Tibial artery (tissue), 4 donors: ENCODE measurements at regions not wholly inside any gene's neighbourhood (a gene's known extent, or its start where the extent isn't known, plus 50 kb on each side); places are given as distances from the start of the nearest gene placed in this dataset.

Experiments
- DNase-seq, 2 donors: peaks; one replicate each; pipeline ENCODE4 v3.0.0-alpha.2; 2019
- H3K27ac ChIP-seq, 2 donors: fragments of 200-600 bp; sonication (generic) in 1 of 2; 1 replicate in 1 of 2; 2 replicates in 1 of 2; pipeline ENCODE4 v1.5.1; 2018 to 2019; ENCODE audit warnings: mild to moderate bottlenecking in 1 of 2
- H3K27me3 ChIP-seq, 2 donors: fragments of 200-600 bp; sonication (generic) in 1 of 2; one replicate each; pipeline versions ENCODE4 v1.5.1 to v1.6.0; 2016 to 2019
- H3K36me3 ChIP-seq, 3 donors: fragments of 200-600 bp; sonication (generic) in 2 of 3; one replicate each; pipeline ENCODE4 v1.5.1; 2016 to 2019; ENCODE audit warnings: mild to moderate bottlenecking in 2 of 3
- H3K4me1 ChIP-seq, 4 donors: fragments of 200-600 bp; sonication (generic) in 2 of 4; 1 replicate in 3 of 4; 2 replicates in 1 of 4; pipeline ENCODE4 v1.5.1; 2016 to 2019
- H3K4me3 ChIP-seq, 2 donors: fragments of 200-600 bp; sonication (generic) in 1 of 2; 1 replicate in 1 of 2; 2 replicates in 1 of 2; pipeline ENCODE4 v1.5.1; 2018 to 2019; ENCODE audit warnings: mild to moderate bottlenecking in 2 of 2
- H3K9me3 ChIP-seq, 3 donors: fragments of 200-600 bp; sonication (generic) in 1 of 3; one replicate each; pipeline ENCODE4 v1.5.1; 2016 to 2019
- CTCF ChIP-seq, 2 experiments: fragments of 200-600 bp in 1 of 2; fragments of 450-650 bp in 1 of 2; IDR thresholded peaks; one replicate each; pipeline ENCODE4 v1.5.1; 2017 to 2019; ENCODE audit warnings: antibody characterized with exemption in 2 of 2, mild to moderate bottlenecking in 1 of 2, moderate library complexity in 1 of 2
- intact Hi-C: fragments of 100-400 bp; cut with DNase I; formaldehyde crosslinking; loops from one replicate; pipeline ENCODE4 v1.15.0; 2023; ENCODE audit warnings: low total_unique reads

DNA sequence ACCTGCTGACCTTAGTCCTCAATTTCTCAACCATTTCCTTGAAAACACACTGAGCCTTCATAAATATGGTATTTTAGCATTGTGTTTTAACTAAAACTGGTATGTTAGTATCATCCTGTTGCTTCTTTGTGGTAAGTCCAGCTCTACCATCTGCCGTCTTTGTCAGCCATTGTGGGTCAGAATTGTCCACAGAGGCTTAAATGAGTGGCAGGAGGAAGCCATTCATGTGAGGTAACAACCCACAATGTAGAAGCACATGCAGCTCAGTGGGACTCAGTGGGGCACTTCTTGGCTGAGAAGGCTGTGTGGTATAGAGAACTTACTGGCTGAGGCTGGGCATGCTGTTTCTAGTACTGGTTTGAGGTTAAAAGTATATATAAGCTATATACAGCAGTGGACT is 149.2 kb upstream of the NR3C1 start:
- H3K36me3 ChIP-seq, result no peaks in the 10 kb centered on the region
- no peaks in the 10 kb centered on the region for H3K27me3 ChIP-seq
- H3K27ac ChIP-seq, result no peak overlapping the region
- intact Hi-C loops, result no loop called here
- no peak overlapping the region for H3K4me3 ChIP-seq
- no peak for DNase-seq
- H3K9me3 ChIP-seq, result no peaks in the 10 kb centered on the region
- peaks cover 0 to 20% (median 0%) of the 10 kb centered on the region in 4 donors for H3K4me1 ChIP-seq
- TF ChIP-seq CTCF (IDR thresholded peaks at IDR 0.05), result no peak

- no peak for TF ChIP-seq CTCF (IDR thresholded peaks at IDR 0.05)
- no peak overlapping the region for H3K27ac ChIP-seq
- no peak for DNase-seq
Observed at GRCh38 chr5:143551820-143552251, 148.3 kb upstream of the NR3C1 start.

DNA sequence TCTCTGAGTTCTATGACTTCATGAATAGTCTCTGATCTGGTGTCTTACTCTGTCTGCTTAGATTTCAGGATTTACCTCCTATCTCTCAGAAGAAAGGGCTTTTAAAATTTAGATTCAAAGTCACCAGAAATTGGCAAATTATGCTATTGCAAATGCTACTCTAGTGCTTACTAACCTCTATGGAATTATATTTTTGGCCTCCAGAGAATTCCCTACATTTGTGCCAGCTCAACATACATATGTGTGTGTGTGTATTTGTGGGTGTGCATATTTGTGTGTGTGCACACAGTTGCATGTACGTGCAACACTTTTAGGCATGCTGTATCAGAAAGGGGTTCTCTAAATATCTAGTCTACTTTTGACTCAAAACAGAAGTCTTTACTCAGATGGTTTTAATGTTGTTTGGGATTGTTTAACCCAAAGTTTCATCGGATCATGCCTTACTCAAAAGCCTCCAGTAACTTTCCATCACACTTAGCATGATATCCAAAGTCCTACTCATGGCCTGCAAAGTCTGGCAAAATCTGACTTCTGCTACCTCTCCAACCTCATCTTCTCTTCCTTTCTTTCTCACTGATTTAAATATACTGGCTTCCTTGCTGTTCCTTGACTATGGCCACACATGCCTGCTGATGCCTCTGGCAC is 147.6 kb upstream of the NR3C1 start:
- no peak overlapping the region for H3K27ac ChIP-seq
- H3K9me3 ChIP-seq, result no peaks in the 10 kb centered on the region
- H3K4me1 ChIP-seq, result peaks cover 0 to 8% (median 0%) of the 10 kb centered on the region in 4 donors
- H3K27me3 ChIP-seq, result no peaks in the 10 kb centered on the region
- intact Hi-C loops, result no loop called here
- no peak overlapping the region for H3K4me3 ChIP-seq
- no peak for DNase-seq
- no peak for TF ChIP-seq CTCF (IDR thresholded peaks at IDR 0.05)
- H3K36me3 ChIP-seq, result no peaks in the 10 kb centered on the region

More at GRCh38 chr5:143551820-143552251, 148.3 kb upstream of the NR3C1 start:
- intact Hi-C loops, result no loop called here
- Histone ChIP-seq H3K4me1 (peaks cover 0 to 11% (median 0%) of the 10 kb centered on the region in 4 donors), H3K36me3 (no peaks in the 10 kb centered on the region), H3K4me3 (no peak overlapping the region), H3K27me3 (no peaks in the 10 kb centered on the region), H3K9me3 (no peaks in the 10 kb centered on the region)

DNA sequence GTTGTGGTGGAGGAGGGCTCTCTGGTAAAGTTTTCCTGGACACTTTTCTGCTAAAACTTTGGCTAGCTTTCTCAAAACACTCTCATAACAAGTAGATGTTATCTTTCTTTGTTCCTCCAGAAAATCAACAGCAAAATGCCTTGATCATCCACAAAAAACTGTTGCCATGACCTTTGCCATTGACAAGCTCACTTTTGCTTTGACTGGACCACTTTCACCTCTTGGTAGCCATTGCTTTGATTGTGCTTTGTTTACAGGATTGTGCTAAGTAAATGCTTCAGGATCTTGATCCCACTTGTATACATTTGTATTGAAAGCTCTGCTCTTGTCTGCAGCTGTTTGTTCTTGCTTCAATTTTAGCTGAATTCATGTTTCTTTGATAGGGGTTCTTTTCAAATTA is 143.9 kb upstream of the NR3C1 start:
- no peak overlapping the region for H3K4me3 ChIP-seq
- H3K9me3 ChIP-seq, result no peaks in the 10 kb centered on the region
- H3K27me3 ChIP-seq, result no peaks in the 10 kb centered on the region
- TF ChIP-seq CTCF (IDR thresholded peaks at IDR 0.05), result no peak
- no peak for DNase-seq
- H3K36me3 ChIP-seq, result no peaks in the 10 kb centered on the region
- no peaks in the 10 kb centered on the region for H3K4me1 ChIP-seq
- intact Hi-C loops, result no loop called here
- H3K27ac ChIP-seq, result no peak overlapping the region

GRCh38 chr5:143546394-143546793 is 142.9 kb upstream of the NR3C1 start:
- H3K9me3 ChIP-seq, result no peaks in the 10 kb centered on the region
- no peak overlapping the region for H3K4me3 ChIP-seq
- no peaks in the 10 kb centered on the region for H3K4me1 ChIP-seq
- H3K36me3 ChIP-seq, result no peaks in the 10 kb centered on the region
- TF ChIP-seq CTCF (IDR thresholded peaks at IDR 0.05), result no peak
- DNase-seq, result no peak
- H3K27me3 ChIP-seq, result no peaks in the 10 kb centered on the region
- intact Hi-C loops, result no loop called here
- H3K27ac ChIP-seq, result no peak overlapping the region

DNA sequence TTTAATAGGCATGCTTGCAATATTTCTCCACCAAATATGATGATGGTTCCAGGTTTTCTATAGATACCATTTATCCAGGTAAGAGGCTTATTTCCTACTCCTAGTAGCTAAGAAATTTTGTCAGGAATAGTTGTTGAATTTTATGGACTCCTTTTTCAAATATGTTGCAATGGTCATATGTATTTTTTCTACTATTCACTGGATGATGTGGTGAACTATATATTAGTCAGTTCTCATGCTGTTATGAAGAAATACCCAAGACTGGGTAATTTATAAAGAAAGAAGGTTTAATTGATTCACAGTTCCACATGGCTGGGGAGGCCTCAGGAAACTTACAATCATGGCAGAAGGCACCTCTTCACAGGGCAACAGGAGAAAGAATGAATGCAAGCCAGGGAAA is 141.1 kb upstream of the NR3C1 start:
- intact Hi-C loops, result no loop called here
- Histone ChIP-seq H3K4me1 (no peaks in the 10 kb centered on the region), H3K27ac (no peak overlapping the region), H3K4me3 (no peak overlapping the region), H3K27me3 (no peaks in the 10 kb centered on the region), H3K9me3 (peaks cover 0 to under 1% (median 0%) of the 10 kb centered on the region in 3 donors), H3K36me3 (no peaks in the 10 kb centered on the region)
- TF ChIP-seq CTCF (IDR thresholded peaks at IDR 0.05), result no peak
- no peak for DNase-seq
